ENCODE measurements at regions not wholly inside any gene's neighbourhood (a gene's known extent, or its start where the extent isn't known, plus 50 kb on each side); places are given as distances from the start of the nearest gene placed in this dataset.

DNA sequence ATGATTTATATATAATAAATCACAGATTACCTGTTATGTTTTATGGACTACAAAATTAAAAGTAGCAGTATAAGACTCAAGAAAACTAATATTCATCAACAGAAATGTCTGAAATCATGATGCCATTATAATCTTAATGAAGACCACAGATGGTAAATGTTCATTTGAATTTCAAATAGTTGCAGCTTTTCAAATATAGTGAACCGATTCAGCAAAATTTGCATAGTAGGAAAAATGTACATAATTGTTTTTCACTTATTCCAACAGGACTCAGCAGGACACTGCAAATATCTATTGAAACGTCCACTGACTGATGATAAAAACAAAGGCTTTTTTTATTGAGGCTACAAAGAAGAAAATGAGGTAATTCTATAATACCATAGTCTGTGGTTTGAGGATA, 51.2 kb upstream of the LSM8 start:
- no peak for DNase-seq
- no peaks in the 10 kb centered on the region for H3K36me3 ChIP-seq
- intact Hi-C loops (cut with DNase I; ENCODE audit: low total_unique reads) = no loop called here
- no peak overlapping the region for H3K27ac ChIP-seq
- no peaks in the 10 kb centered on the region for H3K9me3 ChIP-seq
- TF ChIP-seq, protein P1, sequence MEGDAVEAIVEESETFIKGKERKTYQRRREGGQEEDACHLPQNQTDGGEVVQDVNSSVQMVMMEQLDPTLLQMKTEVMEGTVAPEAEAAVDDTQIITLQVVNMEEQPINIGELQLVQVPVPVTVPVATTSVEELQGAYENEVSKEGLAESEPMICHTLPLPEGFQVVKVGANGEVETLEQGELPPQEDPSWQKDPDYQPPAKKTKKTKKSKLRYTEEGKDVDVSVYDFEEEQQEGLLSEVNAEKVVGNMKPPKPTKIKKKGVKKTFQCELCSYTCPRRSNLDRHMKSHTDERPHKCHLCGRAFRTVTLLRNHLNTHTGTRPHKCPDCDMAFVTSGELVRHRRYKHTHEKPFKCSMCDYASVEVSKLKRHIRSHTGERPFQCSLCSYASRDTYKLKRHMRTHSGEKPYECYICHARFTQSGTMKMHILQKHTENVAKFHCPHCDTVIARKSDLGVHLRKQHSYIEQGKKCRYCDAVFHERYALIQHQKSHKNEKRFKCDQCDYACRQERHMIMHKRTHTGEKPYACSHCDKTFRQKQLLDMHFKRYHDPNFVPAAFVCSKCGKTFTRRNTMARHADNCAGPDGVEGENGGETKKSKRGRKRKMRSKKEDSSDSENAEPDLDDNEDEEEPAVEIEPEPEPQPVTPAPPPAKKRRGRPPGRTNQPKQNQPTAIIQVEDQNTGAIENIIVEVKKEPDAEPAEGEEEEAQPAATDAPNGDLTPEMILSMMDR (IDR thresholded peaks at IDR 0.05) = no peak
- TF ChIP-seq POLR2A (IDR thresholded peaks at IDR 0.05) = no peak
- H3K4me3 ChIP-seq = no peak overlapping the region
- H3K4me1 ChIP-seq = no peaks in the 10 kb centered on the region
- no peaks in the 10 kb centered on the region for H3K27me3 ChIP-seq
